ENCODE measurements at regions not wholly inside any gene's neighbourhood (a gene's known extent, or its start where the extent isn't known, plus 50 kb on each side); places are given as distances from the start of the nearest gene placed in this dataset.
"Not testable (repeated sequence)": the region's sequence is repeated elsewhere in the genome, so short reads cannot be mapped to it uniquely, and the experiment has no call there.

DNA sequence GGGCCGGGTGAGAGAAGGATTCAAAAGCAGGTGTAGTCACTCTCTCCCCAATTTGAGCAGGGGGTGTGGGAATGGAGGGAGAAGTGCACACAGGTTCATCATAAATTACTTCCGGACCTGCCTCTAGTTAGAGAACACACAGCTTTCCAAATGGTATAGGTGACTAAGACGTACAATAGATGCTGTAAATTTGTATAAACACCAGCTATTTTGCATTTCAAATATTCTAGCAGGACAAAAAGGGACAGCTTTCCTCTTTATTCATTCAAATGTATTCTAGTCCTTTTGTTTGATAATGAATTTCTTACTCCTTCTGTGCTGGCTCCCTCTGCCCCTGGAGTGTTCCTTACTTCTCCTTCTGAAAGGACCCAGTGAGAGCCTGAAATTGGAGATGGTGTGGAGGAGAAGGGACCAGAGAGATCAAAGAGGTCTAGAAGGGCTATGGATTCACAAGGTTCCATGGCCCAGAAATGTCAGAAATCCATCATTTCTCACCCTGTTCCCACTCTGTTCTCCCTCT is 53.2 kb upstream of the SH3BP4 start:
- no peak for DNase-seq

DNA sequence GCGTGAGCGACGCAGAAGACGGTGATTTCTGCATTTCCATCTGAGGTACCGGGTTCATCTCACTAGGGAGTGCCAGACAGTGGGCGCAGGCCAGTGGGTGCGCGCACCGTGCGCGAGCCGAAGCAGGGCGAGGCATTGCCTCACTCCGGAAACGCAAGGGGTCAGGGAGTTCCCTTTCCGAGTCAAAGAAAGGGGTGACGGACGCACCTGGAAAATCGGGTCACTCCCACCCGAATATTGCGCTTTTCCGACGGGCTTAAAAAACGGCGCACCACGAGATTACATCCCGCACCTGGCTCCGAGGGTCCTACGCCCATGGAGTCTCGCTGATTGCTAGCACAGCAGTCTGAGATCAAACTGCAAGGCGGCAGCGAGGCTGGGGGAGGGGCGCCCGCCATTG is 63.4 kb upstream of the SH3BP4 start:
- not testable (repeated sequence) for DNase-seq

DNA sequence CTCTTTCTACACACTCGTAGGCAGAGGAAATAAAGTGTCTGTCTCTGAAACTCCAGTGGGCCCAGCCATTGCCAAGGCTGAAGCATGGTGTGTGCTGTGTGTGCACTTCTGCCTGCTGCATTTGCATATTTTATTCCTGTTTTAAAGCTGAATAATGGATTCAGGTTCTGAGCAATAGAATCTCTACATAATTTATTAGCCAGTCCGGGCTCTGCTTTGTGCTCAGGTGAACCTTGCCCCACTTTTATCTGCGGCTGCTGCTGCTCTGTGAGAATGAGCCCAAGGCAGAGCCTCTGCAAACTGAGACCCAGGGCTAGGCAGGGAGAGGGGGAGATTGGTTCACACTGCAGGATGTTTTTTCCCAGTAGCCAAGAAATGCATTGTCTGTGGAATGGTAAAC is 64.6 kb upstream of the SH3BP4 start:
- DNase-seq, result no peak

GRCh38 chr2:234885886-234886285 is 65.9 kb upstream of the SH3BP4 start:
- no peak for DNase-seq

DNA sequence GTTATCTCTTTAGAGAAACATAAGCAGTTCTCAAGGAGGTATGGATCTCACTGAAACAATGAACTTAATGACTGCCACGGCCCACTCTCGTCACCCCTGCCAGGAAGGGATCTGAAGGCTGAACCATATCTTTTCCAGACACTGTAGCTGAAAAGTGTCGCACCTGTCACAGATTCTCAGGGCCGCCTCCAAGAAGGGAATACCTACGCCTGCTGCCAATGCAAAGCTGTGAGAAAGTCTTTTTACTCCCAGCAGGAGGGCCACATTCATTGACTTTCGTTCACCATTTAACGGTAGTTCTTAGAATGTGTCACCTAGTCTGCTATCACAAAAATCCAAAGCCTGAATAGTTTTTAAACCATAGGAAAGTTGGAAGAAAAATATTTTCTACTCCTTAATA is 66.7 kb upstream of the SH3BP4 start:
- no peak for DNase-seq

DNA sequence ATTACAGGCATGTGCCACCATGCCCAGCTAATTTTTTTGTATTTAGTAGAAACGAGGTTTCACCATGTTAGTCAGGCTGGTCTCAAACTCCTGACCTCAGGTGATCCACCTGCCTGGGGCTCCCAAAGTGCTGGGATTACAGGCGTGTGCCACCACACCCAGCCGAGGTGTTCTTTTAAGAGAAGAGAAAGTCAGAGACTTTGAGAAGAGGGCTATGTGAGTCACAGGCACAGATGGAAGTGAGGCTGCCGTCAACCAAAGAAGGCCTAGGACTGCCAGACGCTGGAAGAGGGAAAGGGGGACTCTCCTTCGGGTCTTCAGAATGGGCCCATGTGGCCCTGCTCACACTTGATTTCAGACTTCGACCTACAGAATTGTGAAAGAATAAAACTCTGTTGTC is 67.2 kb upstream of the SH3BP4 start:
- DNase-seq, result no peak

GRCh38 chr2:234881413-234882241 is 70.2 kb upstream of the SH3BP4 start:
- peak; percentile 31 for DNase-seq

DNA sequence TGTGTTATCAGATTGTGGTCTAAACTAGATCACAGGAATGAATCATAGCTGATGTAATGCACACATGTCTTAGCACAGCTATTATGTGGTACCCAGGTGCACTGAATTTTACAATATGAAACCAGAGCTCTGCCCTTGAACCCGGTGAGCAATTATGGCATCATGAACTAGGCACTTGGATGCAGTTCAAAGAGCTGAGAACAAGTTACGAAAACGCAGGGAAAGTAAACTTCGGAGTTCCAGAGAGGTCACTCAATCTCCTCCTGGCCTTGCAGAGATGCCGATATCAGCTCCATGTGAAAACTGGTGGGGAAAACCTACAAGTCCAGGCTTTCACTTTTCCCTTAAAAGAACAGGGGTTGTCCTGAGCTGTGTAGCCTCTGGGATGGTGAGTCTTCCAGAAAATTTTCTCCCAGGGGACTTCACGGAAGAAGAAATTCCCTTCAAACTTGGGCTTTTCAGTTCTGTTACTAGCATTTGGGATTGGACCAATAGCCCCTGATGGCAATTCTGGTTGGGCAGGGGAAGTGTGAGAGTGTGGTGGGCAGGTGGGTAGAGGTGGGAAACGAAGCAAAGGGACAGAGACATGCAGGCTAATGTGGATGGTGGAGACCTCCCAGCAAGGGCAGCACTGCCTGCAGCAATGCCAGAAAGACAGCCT is 71.1 kb upstream of the SH3BP4 start:
- DNase-seq, result no peak

GRCh38 chr2:234879671-234880455 is 72.0 kb upstream of the SH3BP4 start:
- DNase-seq, result no peak

GRCh38 chr2:234876621-234877020 is 75.2 kb upstream of the SH3BP4 start:
- not testable (repeated sequence) for DNase-seq

DNA sequence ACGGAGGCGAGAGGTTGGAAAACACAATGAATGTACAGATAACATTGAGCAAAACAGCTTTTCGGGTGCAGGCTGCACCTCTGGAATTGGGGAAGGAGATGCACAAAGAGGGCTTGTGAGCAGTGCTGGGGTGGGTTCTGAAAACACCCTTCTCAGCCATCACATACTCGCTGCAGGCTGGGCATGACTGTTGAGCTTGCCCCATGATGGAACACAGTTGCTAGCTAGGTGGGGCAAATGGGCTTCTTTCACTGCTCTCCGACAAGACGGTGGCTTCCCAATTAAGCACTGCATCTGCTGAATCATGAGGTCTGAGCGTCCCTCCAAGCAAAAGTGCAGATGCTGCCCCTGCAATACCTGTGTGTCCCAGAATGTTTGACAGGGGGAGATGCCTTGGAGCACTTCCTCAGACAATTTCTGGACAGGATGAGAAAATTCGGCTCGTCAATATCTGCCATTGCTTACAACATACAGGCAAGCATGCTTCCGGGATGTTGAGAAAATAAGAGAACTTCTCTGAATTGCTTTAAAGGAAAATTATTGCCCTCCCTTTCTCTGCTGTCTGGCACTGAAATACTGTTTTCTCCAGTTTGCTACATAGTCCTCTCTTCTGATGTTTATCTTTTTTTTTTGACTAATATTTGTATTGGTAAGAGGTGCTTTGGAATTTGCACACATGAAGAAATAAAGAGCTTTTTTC is 77.3 kb upstream of the SH3BP4 start:
- DNase-seq, result no peak

- DNase-seq, result no peak
These were observed 78.0 kb upstream of the SH3BP4 start for GRCh38 chr2:234873828-234874173.

DNA sequence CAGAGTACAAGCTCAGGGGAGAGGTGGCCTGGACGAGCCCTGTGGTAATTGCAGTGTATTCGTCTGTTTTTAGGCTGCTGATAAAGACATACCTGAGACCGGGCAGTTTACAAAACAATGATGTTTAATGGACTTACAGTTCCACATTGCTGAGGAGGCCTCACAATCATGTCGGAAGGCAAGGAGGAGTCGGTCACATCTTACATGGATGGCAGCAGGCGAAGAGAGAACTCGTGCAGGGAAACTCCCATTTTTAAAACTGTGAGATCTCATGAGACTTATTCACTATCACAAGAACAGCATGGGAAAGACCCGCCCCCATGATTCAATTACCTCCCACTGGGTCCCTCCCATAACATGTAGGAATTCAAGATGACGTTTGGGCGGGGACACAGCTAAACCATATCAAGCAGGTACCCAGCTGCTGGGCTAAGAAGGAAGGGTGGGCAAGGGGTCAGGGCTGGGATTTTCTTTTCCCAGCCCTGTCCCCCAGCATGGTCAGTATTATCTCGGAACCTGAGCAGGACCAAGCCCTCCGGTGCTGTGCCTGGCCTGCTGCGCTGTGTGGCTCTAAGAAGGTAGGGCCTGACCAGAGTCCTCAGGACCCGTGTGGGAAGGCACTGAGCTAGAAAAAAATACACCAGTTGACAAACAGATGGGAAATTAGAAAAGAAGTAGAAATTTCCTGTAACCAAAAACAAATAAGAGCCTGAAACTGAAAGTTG is 78.6 kb upstream of the SH3BP4 start:
- DNase-seq, result no peak

GRCh38 chr2:234869969-234870368 is 81.8 kb upstream of the SH3BP4 start:
- no peak for DNase-seq

GRCh38 chr2:234869164-234869563 is 82.7 kb upstream of the SH3BP4 start:
- DNase-seq, result no peak

- DNase-seq, result no peak
These were observed 83.9 kb upstream of the SH3BP4 start for GRCh38 chr2:234867882-234868285.

DNA sequence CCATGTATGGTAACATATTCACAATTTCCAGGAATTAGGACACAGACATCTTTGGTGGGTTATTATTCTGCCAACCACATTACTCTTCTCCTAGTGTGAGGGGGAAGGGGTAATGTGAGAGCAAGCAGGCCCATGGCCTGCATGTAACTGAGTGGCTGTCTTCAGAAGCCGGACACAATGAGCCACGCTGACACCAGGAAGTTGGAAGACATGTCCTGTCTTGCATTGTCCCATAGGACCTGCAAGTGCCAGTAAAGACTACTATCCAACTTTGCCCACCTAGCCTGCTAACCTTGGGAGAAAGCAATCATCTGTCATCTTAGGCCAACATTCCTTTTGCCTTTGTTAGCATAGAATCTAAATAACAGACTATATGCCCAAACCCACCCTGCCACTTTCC is 86.2 kb upstream of the SH3BP4 start:
- no peak for DNase-seq

DNA sequence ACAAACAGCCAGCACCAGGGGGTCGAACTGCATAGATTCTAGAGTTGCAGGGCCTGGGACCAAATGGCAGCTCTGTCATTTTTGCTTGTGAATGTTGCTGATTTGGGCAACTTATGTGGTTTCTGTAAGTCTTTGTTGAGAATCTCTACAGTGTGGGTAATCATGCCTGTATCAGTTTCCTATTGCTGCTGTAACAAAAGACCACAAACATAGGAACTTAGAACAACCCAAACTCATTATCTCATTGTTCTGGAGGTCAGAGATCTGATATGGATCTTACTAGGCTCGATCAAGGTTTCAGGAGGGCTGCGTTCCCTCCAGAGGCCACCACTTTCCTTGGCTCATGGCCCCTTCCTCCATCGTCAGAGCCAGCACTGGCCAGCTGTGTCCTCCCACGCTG is 86.8 kb upstream of the SH3BP4 start:
- DNase-seq, result no peak

GRCh38 chr2:234864506-234864905 is 87.3 kb upstream of the SH3BP4 start:
- DNase-seq, result no peak

DNA sequence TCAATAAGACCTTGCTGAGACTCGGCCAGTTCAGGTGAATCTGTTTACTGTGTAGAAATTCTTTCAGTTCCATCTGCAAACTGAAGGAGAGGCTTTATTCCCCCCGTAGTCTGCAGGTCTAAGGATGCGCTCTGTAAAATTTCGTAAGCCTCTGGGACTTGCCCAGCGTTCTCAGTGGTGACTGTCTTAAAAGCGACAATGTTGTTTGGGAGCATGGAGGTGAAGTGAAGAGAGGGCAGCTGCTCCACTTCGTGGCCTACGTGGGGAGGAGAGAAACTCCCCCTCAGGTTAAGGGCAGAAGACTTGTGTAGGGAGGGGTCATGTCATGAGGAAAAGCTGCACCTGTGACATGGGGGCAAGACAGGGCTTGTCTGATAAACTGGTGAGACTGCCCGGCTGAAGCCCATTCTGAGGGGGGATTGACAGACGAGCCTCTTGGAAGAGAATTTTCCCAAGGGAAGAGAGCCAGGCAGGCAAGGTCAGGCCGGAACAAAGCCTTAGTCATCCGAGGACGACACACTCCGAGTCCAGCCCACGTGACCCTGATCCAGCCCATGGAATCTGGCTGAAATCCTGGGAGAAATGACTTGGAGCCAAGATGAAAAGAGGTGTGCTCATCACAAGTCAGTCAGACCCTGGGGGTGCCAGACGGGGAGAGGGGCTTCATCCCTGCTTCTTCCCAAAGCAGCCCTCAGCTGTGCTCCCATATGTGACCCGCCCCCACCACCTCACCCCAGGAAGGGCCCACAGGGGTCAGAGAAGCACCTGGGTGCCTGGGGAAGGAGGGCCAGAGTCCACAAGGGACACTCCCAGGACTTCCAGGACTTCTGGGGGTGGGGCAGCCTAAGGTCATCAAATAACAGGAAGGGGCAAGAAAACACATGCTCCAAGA is 88.5 kb upstream of the SH3BP4 start:
- no peak for DNase-seq
